HFFc6 (cell line): ENCODE measurements at regions not wholly inside any gene's neighbourhood (a gene's known extent, or its start where the extent isn't known, plus 50 kb on each side); places are given as distances from the start of the nearest gene placed in this dataset.

ENCODE experiments used
- DNase-seq: peaks from one replicate; pipeline ENCODE4 v3.0.0-alpha.2; 2018
- H3K27ac Mint-ChIP-seq: 2 replicates; pipeline ENCODE4 v1.8.0; 2020; ENCODE audit warnings: mild to moderate bottlenecking, mixed read lengths
- H3K27me3 Mint-ChIP-seq: 2 replicates; pipeline ENCODE4 v1.8.0; 2021; ENCODE audit warnings: mild to moderate bottlenecking, moderate library complexity, mixed read lengths; ENCODE audit not compliant: insufficient read depth
- H3K36me3 Mint-ChIP-seq: 2 replicates; pipeline ENCODE4 v1.8.0; 2021; ENCODE audit warnings: low read depth, mixed read lengths
- H3K4me1 Mint-ChIP-seq: 2 replicates; pipeline ENCODE4 v1.8.0; 2020; ENCODE audit warnings: low read depth, mixed read lengths
- H3K4me3 Mint-ChIP-seq: 2 replicates; pipeline ENCODE4 v1.8.0; 2020; ENCODE audit warnings: mild to moderate bottlenecking, moderate library complexity, mixed read lengths
- H3K9me3 Mint-ChIP-seq: 2 replicates; pipeline ENCODE4 v1.8.0; 2020; ENCODE audit warnings: mild to moderate bottlenecking, mixed read lengths
- CTCF ChIP-seq: fragments of 200-600 bp; sonication (generic); IDR thresholded peaks from 2 replicates; pipeline ENCODE4 v1.5.0; 2021; ENCODE audit warnings: antibody characterized with exemption, mild to moderate bottlenecking

GRCh38 chr21:23478381-23478780 is 2128.9 kb downstream of the MRPL39 start:
- H3K4me3 Mint-ChIP-seq, result no peak overlapping the region
- peaks cover 29% of the 10 kb centered on the region for H3K9me3 Mint-ChIP-seq
- H3K36me3 Mint-ChIP-seq, result no peaks in the 10 kb centered on the region
- TF ChIP-seq CTCF, result no peak
- no peak overlapping the region for H3K27ac Mint-ChIP-seq
- DNase-seq, result no peak
- H3K27me3 Mint-ChIP-seq, result no peaks in the 10 kb centered on the region; the same call in 1 of the 2 replicates
- H3K4me1 Mint-ChIP-seq, result no peaks in the 10 kb centered on the region

GRCh38 chr21:23475281-23476219 is 2131.7 kb downstream of the MRPL39 start:
- Mint-ChIP-seq H3K36me3 (no peaks in the 10 kb centered on the region), H3K4me3 (no peak overlapping the region), H3K27ac (no peak overlapping the region), H3K9me3 (peaks cover 20% of the 10 kb centered on the region), H3K4me1 (no peaks in the 10 kb centered on the region), H3K27me3 (no peaks in the 10 kb centered on the region)
- no peak for TF ChIP-seq CTCF
- no peak for DNase-seq

GRCh38 chr21:23471877-23472276 is 2135.4 kb downstream of the MRPL39 start:
- no peak overlapping the region for H3K27ac Mint-ChIP-seq
- peaks cover 20% of the 10 kb centered on the region for H3K9me3 Mint-ChIP-seq
- no peaks in the 10 kb centered on the region for H3K27me3 Mint-ChIP-seq
- TF ChIP-seq CTCF, result no peak
- H3K36me3 Mint-ChIP-seq, result no peaks in the 10 kb centered on the region
- no peak for DNase-seq
- H3K4me1 Mint-ChIP-seq, result no peaks in the 10 kb centered on the region
- H3K4me3 Mint-ChIP-seq, result no peak overlapping the region

- Mint-ChIP-seq H3K9me3 (peaks cover 37% of the 10 kb centered on the region), H3K36me3 (no peaks in the 10 kb centered on the region; the same call in 1 of the 2 replicates), H3K27me3 (no peaks in the 10 kb centered on the region), H3K4me1 (no peaks in the 10 kb centered on the region), H3K27ac (no peak overlapping the region), H3K4me3 (no peak overlapping the region)
- no peak for DNase-seq
- TF ChIP-seq CTCF, result no peak
These were observed 2143.9 kb downstream of the MRPL39 start for GRCh38 chr21:23463365-23463764.

GRCh38 chr21:23455676-23456075 is 2151.6 kb downstream of the MRPL39 start:
- Mint-ChIP-seq H3K9me3 (peaks cover 33% of the 10 kb centered on the region), H3K4me3 (no peak overlapping the region), H3K27me3 (no peaks in the 10 kb centered on the region; the same call in 1 of the 2 replicates), H3K27ac (no peak overlapping the region), H3K4me1 (no peaks in the 10 kb centered on the region), H3K36me3 (no peaks in the 10 kb centered on the region; the same call in 1 of the 2 replicates)
- DNase-seq, result no peak
- TF ChIP-seq CTCF, result no peak
